Type B pancreatic cell (in vitro differentiated cells): ENCODE measurements at regions not wholly inside any gene's neighbourhood (a gene's known extent, or its start where the extent isn't known, plus 50 kb on each side); places are given as distances from the start of the nearest gene placed in this dataset.

ENCODE experiments used
- DNase-seq: peaks from one replicate; pipeline ENCODE4 v3.0.0; 2021; ENCODE audit warnings: mixed read lengths; ENCODE audit not compliant: unreplicated experiment; ENCODE audit errors: extremely low spot score
- H3K27ac Mint-ChIP-seq: 2 replicates; pipeline ENCODE4 v1.8.0; 2021; ENCODE audit warnings: mild to moderate bottlenecking, mixed read lengths
- H3K27me3 Mint-ChIP-seq: 2 replicates; pipeline ENCODE4 v1.8.0; 2021; ENCODE audit warnings: mixed read lengths
- H3K36me3 Mint-ChIP-seq: 2 replicates; pipeline ENCODE4 v1.8.0; 2021; ENCODE audit warnings: mixed read lengths
- H3K4me1 Mint-ChIP-seq: one replicate; pipeline ENCODE4 v1.8.0; 2021; ENCODE audit warnings: mixed read lengths; ENCODE audit not compliant: unreplicated experiment
- H3K4me3 Mint-ChIP-seq: 2 replicates; pipeline ENCODE4 v1.8.0; 2021; ENCODE audit warnings: mild to moderate bottlenecking, mixed read lengths
- H3K9me3 Mint-ChIP-seq: 2 replicates; pipeline ENCODE4 v1.8.0; 2021; ENCODE audit warnings: mixed read lengths
- CTCF ChIP-seq: fragments of 200-600 bp; sonication (generic); conservative IDR thresholded peaks from 2 replicates; pipeline ENCODE4 v1.5.0; 2021; ENCODE audit warnings: antibody characterized with exemption, mild to moderate bottlenecking

- Mint-ChIP-seq H3K9me3 (no peaks in the 10 kb centered on the region), H3K27ac (no peak overlapping the region), H3K4me3 (no peak overlapping the region), H3K27me3 (peaks cover 6% of the 10 kb centered on the region), H3K4me1 (peaks cover 13% of the 10 kb centered on the region), H3K36me3 (no peaks in the 10 kb centered on the region)
- DNase-seq = no peak
- no peak for TF ChIP-seq CTCF
Observed at GRCh38 chr1:82848043-82848442, 1047.3 kb downstream of the ADGRL2 start.

GRCh38 chr1:82845866-82846265 is 1045.1 kb downstream of the ADGRL2 start:
- Mint-ChIP-seq H3K4me1 (peaks cover 13% of the 10 kb centered on the region), H3K4me3 (no peak overlapping the region), H3K27me3 (peaks cover 6% of the 10 kb centered on the region), H3K36me3 (no peaks in the 10 kb centered on the region), H3K27ac (no peak overlapping the region), H3K9me3 (no peaks in the 10 kb centered on the region)
- no peak for TF ChIP-seq CTCF
- DNase-seq = no peak

- Mint-ChIP-seq H3K27ac (no peak overlapping the region), H3K27me3 (peaks cover 9% of the 10 kb centered on the region), H3K4me3 (no peak overlapping the region), H3K9me3 (no peaks in the 10 kb centered on the region), H3K4me1 (peaks cover 13% of the 10 kb centered on the region), H3K36me3 (no peaks in the 10 kb centered on the region)
- no peak for DNase-seq
- TF ChIP-seq CTCF = no peak
Observed at GRCh38 chr1:82844911-82845827, 1044.4 kb downstream of the ADGRL2 start.

- Mint-ChIP-seq H3K27me3 (peaks cover 9% of the 10 kb centered on the region), H3K27ac (no peak overlapping the region), H3K4me1 (peaks cover 13% of the 10 kb centered on the region), H3K9me3 (no peaks in the 10 kb centered on the region), H3K36me3 (no peaks in the 10 kb centered on the region), H3K4me3 (no peak overlapping the region)
- TF ChIP-seq CTCF = no peak
- DNase-seq = no peak
Observed at GRCh38 chr1:82844447-82844846, 1043.7 kb downstream of the ADGRL2 start.

GRCh38 chr1:82843876-82844275 is 1043.1 kb downstream of the ADGRL2 start:
- Mint-ChIP-seq H3K27me3 (peaks cover 9% of the 10 kb centered on the region), H3K36me3 (no peaks in the 10 kb centered on the region), H3K4me1 (peaks cover 13% of the 10 kb centered on the region), H3K27ac (no peak overlapping the region), H3K9me3 (no peaks in the 10 kb centered on the region), H3K4me3 (no peak overlapping the region)
- no peak for TF ChIP-seq CTCF
- no peak for DNase-seq
